A673 (cell line): ENCODE measurements at regions not wholly inside any gene's neighbourhood (a gene's known extent, or its start where the extent isn't known, plus 50 kb on each side); places are given as distances from the start of the nearest gene placed in this dataset.

ENCODE experiments used
- BruUV-seq: library from RNA; stranded (reverse); fragments of 400-500 nt; replicated peaks from 2 replicates; lab custom pipeline; 2021; lab: Mats Ljungman, UMichigan
- CTCF ChIA-PET: fragments of 300-600 bp; sonication (Branson Sonifier 250); formaldehyde crosslinking; loops from one replicate; lab custom pipeline; 2022; ENCODE audit warnings: antibody characterized with exemption; lab: Charles Lee
- POLR2A ChIA-PET: fragments of 300-600 bp; sonication (Branson Sonifier 250); formaldehyde crosslinking; loops from one replicate; lab custom pipeline; 2022; ENCODE audit warnings: antibody characterized with exemption; ENCODE audit not compliant: low non-redundant PET; lab: Charles Lee
- DNase-seq: peaks from one replicate; pipeline ENCODE4 v3.0.0-alpha.2; 2015; ENCODE audit warnings: low spot score
- H3K27ac ChIP-seq: fragments of 200-600 bp; sonication (generic); 2 replicates; pipeline ENCODE4 v1.5.1; 2016; ENCODE audit warnings: mixed run types, low read depth, mild to moderate bottlenecking, mixed read lengths, antibody characterized with exemption, low read length; ENCODE audit not compliant: poor library complexity, severe bottlenecking
- H3K27me3 ChIP-seq: fragments of 200-600 bp; sonication (generic); replicated peaks from 2 replicates; pipeline ENCODE4 v1.6.1; 2017; ENCODE audit warnings: mixed run types, low read depth, mild to moderate bottlenecking, mixed read lengths, antibody characterized with exemption, low read length; ENCODE audit not compliant: insufficient read depth, poor library complexity
- H3K36me3 ChIP-seq: fragments of 200-600 bp; sonication (generic); 2 replicates; pipeline ENCODE4 v1.6.1; 2016; ENCODE audit warnings: mixed run types, mild to moderate bottlenecking, mixed read lengths, antibody characterized with exemption, low read length; ENCODE audit not compliant: insufficient read depth, poor library complexity, severe bottlenecking
- H3K4me1 ChIP-seq: fragments of 200-600 bp; sonication (generic); 2 replicates; pipeline ENCODE4 v1.6.1; 2017; ENCODE audit warnings: mixed run types, mild to moderate bottlenecking, mixed read lengths, antibody characterized with exemption, low read length; ENCODE audit not compliant: insufficient read depth, poor library complexity, severe bottlenecking
- H3K4me3 ChIP-seq: fragments of 200-600 bp; sonication (generic); 2 replicates; pipeline ENCODE4 v1.5.1; 2016; ENCODE audit warnings: low read depth, mixed run types, mild to moderate bottlenecking, mixed read lengths, low read length; ENCODE audit not compliant: poor library complexity, severe bottlenecking
- H3K9me3 ChIP-seq: fragments of 200-600 bp; sonication (generic); 2 replicates; pipeline ENCODE4 v1.6.1; 2016; ENCODE audit warnings: mixed run types, low read depth, mild to moderate bottlenecking, mixed read lengths, antibody characterized with exemption, low read length; ENCODE audit not compliant: poor library complexity, severe bottlenecking
- CTCF ChIP-seq: fragments of 300-800, 200-600 bp; sonication (generic); conservative IDR thresholded peaks from 2 replicates; pipeline ENCODE4 v1.5.1; 2017; ENCODE audit warnings: low read depth, mild to moderate bottlenecking, antibody characterized with exemption, low read length, moderate library complexity, mixed read lengths
- EZH2 ChIP-seq: fragments of 200-600 bp; sonication (generic); IDR thresholded peaks from 2 replicates; pipeline ENCODE4 v1.6.1; 2017; ENCODE audit warnings: borderline replicate concordance, low read depth, mild to moderate bottlenecking, mixed read lengths, antibody characterized with exemption, low read length; ENCODE audit not compliant: poor library complexity, severe bottlenecking
- intact Hi-C: fragments of 100-400 bp; cut with micrococcal nuclease; formaldehyde crosslinking; loops from one replicate; pipeline ENCODE4 v1.10.0; 2022; ENCODE audit not compliant: unreplicated experiment

DNA sequence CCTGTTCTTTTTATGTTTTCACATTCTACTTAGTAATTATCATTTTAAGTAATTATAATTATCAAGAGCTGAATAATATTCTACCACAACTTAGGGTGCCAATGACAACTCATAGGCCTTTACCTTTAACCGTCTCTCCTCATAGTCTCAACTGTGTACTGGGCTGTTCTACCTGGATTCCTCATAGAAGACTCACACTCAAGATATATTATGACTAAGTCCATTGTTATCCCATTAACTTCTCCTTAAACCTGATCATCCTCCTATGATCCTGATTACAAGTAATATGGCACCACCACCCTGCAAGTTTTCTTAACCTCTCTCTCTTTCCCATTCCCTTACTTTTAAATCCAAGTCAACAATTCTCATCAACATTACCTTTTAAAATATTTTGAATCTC is 285.9 kb upstream of the VEPH1 start:
- Histone ChIP-seq H3K27ac (no peak overlapping the region), H3K9me3 (no peaks in the 10 kb centered on the region), H3K36me3 (no peaks in the 10 kb centered on the region), H3K27me3 (no peaks in the 10 kb centered on the region), H3K4me1 (no peaks in the 10 kb centered on the region), H3K4me3 (no peak overlapping the region)
- ChIA-PET CTCF (no interaction called here), POLR2A (no interaction called here)
- no peak for DNase-seq
- intact Hi-C loops = no loop called here
- no TSS peak for BruUV-seq
- TF ChIP-seq CTCF = no peak
- TF ChIP-seq EZH2 = no peak

DNA sequence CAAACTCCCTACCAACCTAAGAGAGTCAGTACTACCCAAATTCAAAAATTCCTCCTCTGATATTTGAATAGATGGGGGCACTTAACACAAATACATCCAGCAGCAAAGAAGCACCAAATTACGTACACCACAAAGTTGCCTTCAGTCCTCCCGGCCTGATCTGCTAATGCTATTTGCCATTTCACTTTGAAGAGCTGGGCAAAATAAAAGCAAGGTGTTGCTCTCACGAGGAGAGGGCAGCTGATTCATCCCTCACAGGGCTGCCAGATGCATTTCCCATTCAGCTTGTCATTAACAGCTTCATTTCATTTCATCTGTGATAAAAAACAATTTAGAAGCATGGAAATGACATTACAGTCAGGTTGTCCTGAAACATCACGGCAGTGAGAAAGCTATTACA is 283.4 kb upstream of the VEPH1 start:
- DNase-seq = no peak
- intact Hi-C loops = no loop called here
- POLR2A ChIA-PET = no interaction called here

DNA sequence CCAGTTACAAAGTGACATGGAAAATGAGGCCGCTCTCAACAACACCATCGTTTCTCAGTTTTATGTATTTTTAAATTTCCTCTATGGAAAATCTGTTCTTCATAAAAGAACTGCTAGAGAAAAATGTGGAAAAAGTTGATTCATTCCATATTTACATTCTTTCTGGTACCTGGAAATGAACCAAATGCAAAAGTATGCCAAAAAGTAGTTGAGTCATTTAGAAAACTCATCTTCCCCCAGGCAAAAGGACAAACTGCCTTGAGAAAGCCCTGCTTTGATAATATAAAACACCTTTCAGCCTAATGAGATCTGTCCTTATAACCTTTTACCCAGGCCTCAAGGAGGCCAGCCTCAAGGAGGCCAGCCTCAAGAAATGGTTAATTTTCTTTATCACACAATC is 283.0 kb upstream of the VEPH1 start:
- intact Hi-C loops = no loop called here
- ChIA-PET CTCF (no interaction called here), POLR2A (no interaction called here)
- BruUV-seq = no TSS peak
- H3K27me3 ChIP-seq = no peaks in the 10 kb centered on the region
- no peaks in the 10 kb centered on the region for H3K4me1 ChIP-seq
- H3K36me3 ChIP-seq = no peaks in the 10 kb centered on the region
- no peak for TF ChIP-seq CTCF
- no peak for TF ChIP-seq EZH2
- H3K27ac ChIP-seq = no peak overlapping the region
- H3K4me3 ChIP-seq = no peak overlapping the region
- H3K9me3 ChIP-seq = no peaks in the 10 kb centered on the region
- DNase-seq = no peak

More for the DNA sequence above, 283.4 kb upstream of the VEPH1 start:
- no peaks in the 10 kb centered on the region for H3K36me3 ChIP-seq
- no TSS peak for BruUV-seq
- H3K27ac ChIP-seq = no peak overlapping the region
- no peaks in the 10 kb centered on the region for H3K4me1 ChIP-seq
- no peak overlapping the region for H3K4me3 ChIP-seq
- H3K27me3 ChIP-seq = no peaks in the 10 kb centered on the region
- CTCF ChIA-PET = no interaction called here
- H3K9me3 ChIP-seq = no peaks in the 10 kb centered on the region
- TF ChIP-seq EZH2 (no peak), CTCF (no peak)
